ENCODE measurements at regions not wholly inside any gene's neighbourhood (a gene's known extent, or its start where the extent isn't known, plus 50 kb on each side); places are given as distances from the start of the nearest gene placed in this dataset.

GRCh38 chr12:16474801-16475200, 127.4 kb downstream of the MGST1 start:
- TF ChIP-seq ZBTB7A (IDR thresholded peaks at IDR 0.05; ENCODE audit: low read depth): no peak
- no peak for TF ChIP-seq USF1 (IDR thresholded peaks at IDR 0.05)
- TF ChIP-seq RAD21 (IDR thresholded peaks at IDR 0.05; ENCODE audit: low read depth): no peak
- TF ChIP-seq EP300 (IDR thresholded peaks at IDR 0.05; ENCODE audit: borderline replicate concordance): no peak
- no peak for TF ChIP-seq TAF1 (IDR thresholded peaks at IDR 0.05; ENCODE audit: low read depth)
- TF ChIP-seq TEAD4 (IDR thresholded peaks at IDR 0.05): no peak

Measured in Ishikawa (cell line).